SH-SY5Y (cell line): ENCODE measurements at regions not wholly inside any gene's neighbourhood (a gene's known extent, or its start where the extent isn't known, plus 50 kb on each side); places are given as distances from the start of the nearest gene placed in this dataset.

Experiments
- GATA2 ChIP-seq: IDR thresholded peaks from 2 replicates; pipeline ENCODE4 v1.6.1; 2011; ENCODE audit warnings: mild to moderate bottlenecking, low read depth, low read length
- GATA3 ChIP-seq: IDR thresholded peaks from 2 replicates; pipeline ENCODE4 v1.6.1; 2011; ENCODE audit warnings: low read depth, mild to moderate bottlenecking, low read length, moderate library complexity

DNA sequence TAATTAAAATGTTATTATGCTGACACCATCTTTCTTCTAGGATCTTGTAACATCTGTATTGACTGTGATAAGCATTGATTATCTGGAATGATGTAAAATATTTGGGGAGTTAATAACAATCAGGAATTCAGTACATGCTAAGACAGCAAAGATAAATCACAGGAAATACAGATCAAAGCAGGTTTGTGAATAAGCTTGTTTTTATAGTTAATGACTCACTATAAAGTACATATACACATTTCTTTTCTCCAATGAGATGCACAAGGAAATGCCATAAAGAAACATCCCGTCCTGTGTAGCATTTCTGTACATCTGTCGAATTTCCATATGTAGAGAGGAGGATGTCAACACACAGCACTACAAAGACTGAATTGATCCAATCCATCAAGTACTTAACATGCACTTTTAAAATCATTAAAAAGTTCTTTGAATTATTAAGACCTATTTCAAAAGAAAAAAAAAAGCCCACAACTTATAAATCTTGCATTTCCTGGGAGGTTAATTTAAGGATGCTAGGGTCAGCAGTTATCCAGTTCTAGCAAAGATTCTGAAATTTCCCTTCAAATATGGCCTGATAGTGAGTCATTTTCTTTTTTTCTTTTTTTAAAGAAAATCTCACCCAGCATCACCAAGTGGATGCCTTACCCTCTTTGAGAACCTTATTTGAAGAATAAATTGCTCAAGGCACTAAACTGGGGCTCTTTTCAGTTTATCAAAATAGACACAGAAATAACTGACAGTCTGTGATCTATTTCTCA lies 243.2 kb upstream of the NR5A2 start:
- TF ChIP-seq GATA2 (no peak), GATA3 (no peak)
